H9 (cell line): ENCODE measurements at regions not wholly inside any gene's neighbourhood (a gene's known extent, or its start where the extent isn't known, plus 50 kb on each side); places are given as distances from the start of the nearest gene placed in this dataset.

ENCODE experiments used
- DNase-seq: peaks from one replicate; pipeline ENCODE4 v3.0.0-alpha.2; 2017
- H2AFZ ChIP-seq: one replicate; pipeline ENCODE4 v1.6.1; 2013; ENCODE audit warnings: mild to moderate bottlenecking, low read length, control low read depth, moderate library complexity
- H2AK5ac ChIP-seq: 2 replicates; pipeline ENCODE4 v1.6.1; 2013; ENCODE audit warnings: low read length, control low read depth, mixed read lengths; ENCODE audit not compliant: insufficient read length
- H2BK120ac ChIP-seq: one replicate; pipeline ENCODE4 v1.6.1; 2013; ENCODE audit warnings: low read depth, mild to moderate bottlenecking, low read length, control low read depth, inconsistent platforms; ENCODE audit not compliant: poor library complexity, severe bottlenecking
- H2BK12ac ChIP-seq: 2 replicates; pipeline ENCODE4 v1.6.1; 2013; ENCODE audit warnings: low read length, control low read depth, mixed read lengths, low read depth; ENCODE audit not compliant: insufficient read length
- H2BK15ac ChIP-seq: 2 replicates; pipeline ENCODE4 v1.6.1; 2013; ENCODE audit warnings: low read depth, low read length, control low read depth
- H2BK20ac ChIP-seq: one replicate; pipeline ENCODE4 v1.6.1; 2013; ENCODE audit warnings: low read depth, mild to moderate bottlenecking, low read length, control low read depth, inconsistent platforms; ENCODE audit not compliant: poor library complexity, severe bottlenecking
- H2BK5ac ChIP-seq: 2 replicates; pipeline ENCODE4 v1.6.1; 2013; ENCODE audit warnings: low read length, control low read depth, mixed read lengths; ENCODE audit not compliant: insufficient read length
- H3K14ac ChIP-seq: 2 replicates; pipeline ENCODE4 v1.6.1; 2013; ENCODE audit warnings: low read length, control low read depth; ENCODE audit not compliant: insufficient read depth
- H3K18ac ChIP-seq: 2 replicates; pipeline ENCODE4 v1.6.1; 2013; ENCODE audit warnings: low read depth, mild to moderate bottlenecking, mixed read lengths, low read length, control low read depth; ENCODE audit not compliant: insufficient read length
- H3K23ac ChIP-seq: 2 replicates; pipeline ENCODE4 v1.6.1; 2013; ENCODE audit warnings: low read length, control low read depth, mixed read lengths, low read depth; ENCODE audit not compliant: insufficient read length
- H3K23me2 ChIP-seq: 2 replicates; pipeline ENCODE4 v1.6.1; 2013; ENCODE audit warnings: low read depth, mild to moderate bottlenecking, mixed read lengths, low read length, control low read depth; ENCODE audit not compliant: insufficient read length, poor library complexity, severe bottlenecking
- H3K27ac ChIP-seq: 2 replicates; pipeline ENCODE4 v1.5.1; 2013; ENCODE audit warnings: low read length, control low read depth, mixed read lengths, low read depth; ENCODE audit not compliant: insufficient read length
- H3K27me3 ChIP-seq: 2 replicates; pipeline ENCODE4 v1.6.1; 2013; ENCODE audit warnings: low read length, control low read depth, inconsistent platforms; ENCODE audit not compliant: insufficient read depth
- H3K4ac ChIP-seq: 2 replicates; pipeline ENCODE4 v1.6.1; 2013; ENCODE audit warnings: low read depth, mild to moderate bottlenecking, control low read depth, inconsistent platforms, low read length, moderate library complexity
- H3K4me1 ChIP-seq: 2 replicates; pipeline ENCODE4 v1.6.1; 2013; ENCODE audit warnings: low read length, control low read depth, inconsistent platforms; ENCODE audit not compliant: insufficient read depth
- H3K4me2 ChIP-seq: 2 replicates; pipeline ENCODE4 v1.6.1; 2013; ENCODE audit warnings: low read length, control low read depth, mixed read lengths; ENCODE audit not compliant: insufficient read length, insufficient read depth
- H3K56ac ChIP-seq: 2 replicates; pipeline ENCODE4 v1.6.1; 2013; ENCODE audit warnings: low read depth, mild to moderate bottlenecking, mixed read lengths, low read length, control low read depth; ENCODE audit not compliant: insufficient read length
- H3K79me1 ChIP-seq: 2 replicates; pipeline ENCODE4 v1.6.1; 2013; ENCODE audit warnings: low read depth, mild to moderate bottlenecking, moderate library complexity, low read length, control low read depth, inconsistent platforms; ENCODE audit not compliant: insufficient read depth, poor library complexity, severe bottlenecking
- H3K79me2 ChIP-seq: 2 replicates; pipeline ENCODE4 v1.6.1; 2013; ENCODE audit warnings: low read length, control low read depth, inconsistent platforms; ENCODE audit not compliant: insufficient read depth
- H3K9ac ChIP-seq: 2 replicates; pipeline ENCODE4 v1.6.1; 2013; ENCODE audit warnings: low read length, control low read depth, mixed read lengths; ENCODE audit not compliant: insufficient read length; ENCODE audit errors: extremely low read depth
- H3K9me3 ChIP-seq: one replicate; pipeline ENCODE4 v1.6.1; 2013; ENCODE audit warnings: low read depth, low read length, inconsistent platforms; ENCODE audit not compliant: control insufficient read depth
- H3T11ph ChIP-seq: one replicate; pipeline ENCODE4 v1.6.1; 2013; ENCODE audit warnings: mild to moderate bottlenecking, low read length, control low read depth, inconsistent platforms
- H4K20me1 ChIP-seq: one replicate; pipeline ENCODE4 v1.6.1; 2013; ENCODE audit not compliant: control insufficient read depth, insufficient read length, insufficient read depth
- H4K5ac ChIP-seq: 2 replicates; pipeline ENCODE4 v1.6.1; 2013; ENCODE audit warnings: low read depth, mild to moderate bottlenecking, mixed read lengths, low read length, control low read depth; ENCODE audit not compliant: insufficient read length
- H4K8ac ChIP-seq: replicated peaks from 2 replicates; pipeline ENCODE4 v1.6.1; 2013; ENCODE audit warnings: low read length, control low read depth, mixed read lengths, low read depth; ENCODE audit not compliant: insufficient read length
- H4K91ac ChIP-seq: 2 replicates; pipeline ENCODE4 v1.6.1; 2013; ENCODE audit warnings: low read depth, mild to moderate bottlenecking, moderate library complexity, mixed read lengths, low read length, control low read depth; ENCODE audit not compliant: insufficient read length
- H3K27ac Mint-ChIP-seq, 3 experiments: 2 replicates in 2 of 3; 3 replicates in 1 of 3; pipeline ENCODE4 v1.8.0; 2020 to 2021; ENCODE audit warnings: mixed read lengths in 3 of 3, mild to moderate bottlenecking in 1 of 3, moderate library complexity in 1 of 3
- H3K27me3 Mint-ChIP-seq: 2 replicates; pipeline ENCODE4 v1.8.0; 2021; ENCODE audit warnings: low read depth, mild to moderate bottlenecking, moderate library complexity, mixed read lengths
- H3K36me3 Mint-ChIP-seq, 3 experiments: 2 replicates in 2 of 3; 3 replicates in 1 of 3; pipeline ENCODE4 v1.8.0; 2020 to 2021; ENCODE audit warnings: low read depth in 3 of 3, mixed read lengths in 3 of 3; ENCODE audit not compliant: insufficient read depth in 1 of 3
- H3K4me1 Mint-ChIP-seq, 2 experiments: 2 replicates each; pipeline ENCODE4 v1.8.0; 2020; ENCODE audit warnings: mixed read lengths in 2 of 2
- H3K4me3 Mint-ChIP-seq, 2 experiments: 2 replicates in 1 of 2; 3 replicates in 1 of 2; pipeline ENCODE4 v1.8.0; 2020 to 2021; ENCODE audit warnings: mild to moderate bottlenecking in 2 of 2, mixed read lengths in 2 of 2, moderate library complexity in 1 of 2
- H3K9me3 Mint-ChIP-seq, 2 experiments: 2 replicates in 1 of 2; 3 replicates in 1 of 2; pipeline ENCODE4 v1.8.0; 2020; ENCODE audit warnings: mild to moderate bottlenecking in 2 of 2, mixed read lengths in 2 of 2, moderate library complexity in 1 of 2
- WGBS: extraction: QIAGEN DNeasy Blood & Tissue Kit; methylation state at CpG from one replicate; pipeline ENCODE4 v1.1.7; 2013; ENCODE audit warnings: missing lambda C conversion rate, low lambda C conversion rate, mixed read lengths; ENCODE audit not compliant: insufficient read length; ENCODE audit errors: extremely low coverage; 5-methylcytosine and 5-hydroxymethylcytosine counted together
- TF ChIP-seq, protein P1 (sequence below): fragments of 200-600 bp; sonication (generic); conservative IDR thresholded peaks from 3 replicates; pipeline ENCODE4 v1.8.0; 2021; ENCODE audit warnings: antibody characterized with exemption, mild to moderate bottlenecking

DNA sequence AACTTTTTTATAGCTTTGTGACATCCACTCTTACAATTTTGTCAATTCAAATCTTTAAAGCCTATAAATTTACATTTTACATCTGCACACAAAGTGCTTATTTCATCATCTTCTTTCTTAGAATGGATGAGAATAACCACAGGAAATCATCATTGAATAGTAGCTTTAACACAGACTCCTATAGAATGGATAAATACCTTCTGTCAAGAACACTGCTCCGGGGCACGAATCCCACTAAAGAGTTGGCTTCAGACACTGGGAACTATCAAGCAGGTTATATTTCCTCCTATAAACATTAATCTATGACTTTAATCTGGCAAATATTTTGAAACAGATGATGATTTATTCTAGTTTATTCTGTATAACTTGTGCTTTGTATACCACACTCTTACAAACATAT lies 269.7 kb upstream of the TPK1 start:
- no peaks in the 10 kb centered on the region for H3K79me2 ChIP-seq
- TF ChIP-seq, protein P1, sequence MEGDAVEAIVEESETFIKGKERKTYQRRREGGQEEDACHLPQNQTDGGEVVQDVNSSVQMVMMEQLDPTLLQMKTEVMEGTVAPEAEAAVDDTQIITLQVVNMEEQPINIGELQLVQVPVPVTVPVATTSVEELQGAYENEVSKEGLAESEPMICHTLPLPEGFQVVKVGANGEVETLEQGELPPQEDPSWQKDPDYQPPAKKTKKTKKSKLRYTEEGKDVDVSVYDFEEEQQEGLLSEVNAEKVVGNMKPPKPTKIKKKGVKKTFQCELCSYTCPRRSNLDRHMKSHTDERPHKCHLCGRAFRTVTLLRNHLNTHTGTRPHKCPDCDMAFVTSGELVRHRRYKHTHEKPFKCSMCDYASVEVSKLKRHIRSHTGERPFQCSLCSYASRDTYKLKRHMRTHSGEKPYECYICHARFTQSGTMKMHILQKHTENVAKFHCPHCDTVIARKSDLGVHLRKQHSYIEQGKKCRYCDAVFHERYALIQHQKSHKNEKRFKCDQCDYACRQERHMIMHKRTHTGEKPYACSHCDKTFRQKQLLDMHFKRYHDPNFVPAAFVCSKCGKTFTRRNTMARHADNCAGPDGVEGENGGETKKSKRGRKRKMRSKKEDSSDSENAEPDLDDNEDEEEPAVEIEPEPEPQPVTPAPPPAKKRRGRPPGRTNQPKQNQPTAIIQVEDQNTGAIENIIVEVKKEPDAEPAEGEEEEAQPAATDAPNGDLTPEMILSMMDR, result no peak
- no peak overlapping the region for H2BK5ac ChIP-seq
- H2BK120ac ChIP-seq, result no peak overlapping the region
- H2BK20ac ChIP-seq, result no peak overlapping the region
- no peak overlapping the region for H4K91ac ChIP-seq
- Mint-ChIP-seq H3K4me3 (no peak overlapping the region), H3K4me1 (peaks cover 3% of the 10 kb centered on the region in 2 experiments; a peak in 2 of 4 replicates), H3K36me3 (no peaks in the 10 kb centered on the region), H3K9me3 (peaks cover 4% of the 10 kb centered on the region in 2 experiments; a peak in 3 of 5 replicates), H3K27ac (no peak overlapping the region), H3K27me3 (no peaks in the 10 kb centered on the region)
- no peak overlapping the region for H3K14ac ChIP-seq
- no peaks in the 10 kb centered on the region for H3K9me3 ChIP-seq
- H3K9ac ChIP-seq, result no peak overlapping the region
- no peak overlapping the region for H2BK15ac ChIP-seq
- no peak overlapping the region for H3K4ac ChIP-seq
- no peak overlapping the region for H2AK5ac ChIP-seq
- H3K4me2 ChIP-seq, result no peak overlapping the region
- no peaks in the 10 kb centered on the region for H3K27me3 ChIP-seq
- H4K5ac ChIP-seq, result no peak overlapping the region
- no peak overlapping the region for H3K18ac ChIP-seq
- H3T11ph ChIP-seq, result no peak overlapping the region
- DNase-seq, result no peak
- WGBS, result no CpG with 5 or more reads among the region's 2 CpGs
- no peaks in the 10 kb centered on the region for H3K79me1 ChIP-seq
- no peak overlapping the region for H3K23ac ChIP-seq
- no peak overlapping the region for H3K56ac ChIP-seq
- H4K20me1 ChIP-seq, result no peaks in the 10 kb centered on the region
- no peak overlapping the region for H2AFZ ChIP-seq
- no peaks in the 10 kb centered on the region for H3K4me1 ChIP-seq
- no peaks in the 10 kb centered on the region for H3K23me2 ChIP-seq
- H2BK12ac ChIP-seq, result no peak overlapping the region
- no peak overlapping the region for H3K27ac ChIP-seq
- H4K8ac ChIP-seq, result no peak overlapping the region
